CD4-positive, alpha-beta memory T cell (primary cell): ENCODE measurements at regions not wholly inside any gene's neighbourhood (a gene's known extent, or its start where the extent isn't known, plus 50 kb on each side); places are given as distances from the start of the nearest gene placed in this dataset.

Experiments used
- CTCF ChIA-PET: fragments of 350-600 bp; sonication (Branson Sonifier 250); formaldehyde crosslinking; loops from one replicate; lab custom pipeline; 2021; ENCODE audit warnings: inconsistent platforms; ENCODE audit not compliant: partially characterized antibody; lab: Charles Lee
- POLR2A ChIA-PET: fragments of 350-600 bp; sonication (Branson Sonifier 250); formaldehyde crosslinking; loops from one replicate; lab custom pipeline; 2021; ENCODE audit not compliant: partially characterized antibody; lab: Charles Lee
- DNase-seq, 5 donors: peaks; one replicate each; pipeline versions ENCODE4 v3.0.0 to v3.0.0-alpha.2; 2020 to 2022; ENCODE audit warnings: mixed read lengths in 1 of 5
- H3K27ac ChIP-seq: one replicate; pipeline ENCODE4 v1.7.0; 2013; ENCODE audit warnings: low read depth, low read length
- H3K27me3 ChIP-seq: 2 replicates; pipeline ENCODE4 v1.7.0; 2013; ENCODE audit warnings: mild to moderate bottlenecking, low read length, moderate library complexity; ENCODE audit not compliant: insufficient read depth
- H3K36me3 ChIP-seq: 2 replicates; pipeline ENCODE4 v1.7.0; 2013; ENCODE audit warnings: mild to moderate bottlenecking, low read length, moderate library complexity; ENCODE audit not compliant: insufficient read depth
- H3K4me1 ChIP-seq: 2 replicates; pipeline ENCODE4 v1.7.0; 2013; ENCODE audit warnings: mild to moderate bottlenecking, low read length, moderate library complexity; ENCODE audit not compliant: insufficient read depth
- H3K4me3 ChIP-seq, 2 donors: one replicate each; pipeline ENCODE4 v1.7.0; 2013; ENCODE audit warnings: low read length in 2 of 2, mild to moderate bottlenecking in 1 of 2
- H3K9me3 ChIP-seq, 2 donors: one replicate each; pipeline ENCODE4 v1.7.0; 2013; ENCODE audit warnings: low read length in 2 of 2, control low read depth in 1 of 2; ENCODE audit not compliant: control insufficient read depth in 1 of 2
- H3K27ac Mint-ChIP-seq, 7 donors: one replicate each; pipeline ENCODE4 v1.8.0; 2020 to 2021; ENCODE audit warnings: mixed read lengths in 7 of 7, mild to moderate bottlenecking in 6 of 7, inconsistent platforms in 3 of 7, moderate library complexity in 3 of 7
- H3K27me3 Mint-ChIP-seq, 2 donors: one replicate each; pipeline ENCODE4 v1.8.0; 2020 to 2021; ENCODE audit warnings: mixed read lengths in 2 of 2
- H3K36me3 Mint-ChIP-seq, 2 donors: one replicate each; pipeline ENCODE4 v1.8.0; 2020 to 2021; ENCODE audit warnings: mixed read lengths in 2 of 2, inconsistent platforms in 1 of 2, mild to moderate bottlenecking in 1 of 2
- H3K4me1 Mint-ChIP-seq, 4 donors: one replicate each; pipeline ENCODE4 v1.8.0; 2020 to 2021; ENCODE audit warnings: mixed read lengths in 4 of 4, mild to moderate bottlenecking in 1 of 4
- H3K4me3 Mint-ChIP-seq, 8 donors: one replicate each; pipeline ENCODE4 v1.8.0; 2020 to 2021; ENCODE audit warnings: mixed read lengths in 8 of 8, mild to moderate bottlenecking in 7 of 8, moderate library complexity in 6 of 8, inconsistent platforms in 3 of 8
- H3K9me3 Mint-ChIP-seq, 8 donors: one replicate each; pipeline ENCODE4 v1.8.0; 2020 to 2021; ENCODE audit warnings: mixed read lengths in 8 of 8, mild to moderate bottlenecking in 5 of 8, inconsistent platforms in 3 of 8, moderate library complexity in 1 of 8
- intact Hi-C: fragments of 100-400 bp; cut with micrococcal nuclease; formaldehyde crosslinking; loops from one replicate; pipeline ENCODE4 v1.15.1; 2023

DNA sequence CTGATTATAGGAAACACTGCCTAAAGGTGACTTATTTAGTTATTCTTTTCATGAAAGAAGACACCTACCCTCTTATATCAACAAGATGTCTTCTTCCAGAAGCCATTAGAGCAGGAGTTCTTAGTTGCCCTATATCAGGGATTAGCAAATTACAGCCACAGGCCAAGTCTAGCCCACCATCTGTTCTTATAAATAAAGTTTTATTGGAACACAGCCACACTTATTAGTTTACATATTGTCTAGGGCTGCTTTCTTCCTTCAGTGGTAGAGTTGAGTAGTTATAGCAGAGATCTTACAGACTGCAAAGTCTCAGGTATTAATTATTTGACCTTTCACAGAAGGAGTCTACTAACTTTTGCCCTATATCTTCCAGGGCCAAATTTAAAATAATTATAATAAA, 157.2 kb upstream of the NOCT start:
- H3K36me3 ChIP-seq, result no peaks in the 10 kb centered on the region
- Mint-ChIP-seq H3K27me3 (peaks cover 6 to 10% of the 10 kb centered on the region in 2 donors), H3K4me3 (no peak overlapping the region), H3K36me3 (no peaks in the 10 kb centered on the region), H3K27ac (no peak overlapping the region), H3K9me3 (peaks cover 0 to 6% (median 0%) of the 10 kb centered on the region in 8 donors), H3K4me1 (no peaks in the 10 kb centered on the region)
- no peak overlapping the region for H3K27ac ChIP-seq
- H3K4me3 ChIP-seq, result no peak overlapping the region
- H3K9me3 ChIP-seq, result no peaks in the 10 kb centered on the region
- H3K4me1 ChIP-seq, result no peaks in the 10 kb centered on the region
- CTCF ChIA-PET, result no interaction called here
- POLR2A ChIA-PET, result no interaction called here
- intact Hi-C loops, result no loop called here
- DNase-seq, result no peak
- H3K27me3 ChIP-seq, result no peaks in the 10 kb centered on the region

DNA sequence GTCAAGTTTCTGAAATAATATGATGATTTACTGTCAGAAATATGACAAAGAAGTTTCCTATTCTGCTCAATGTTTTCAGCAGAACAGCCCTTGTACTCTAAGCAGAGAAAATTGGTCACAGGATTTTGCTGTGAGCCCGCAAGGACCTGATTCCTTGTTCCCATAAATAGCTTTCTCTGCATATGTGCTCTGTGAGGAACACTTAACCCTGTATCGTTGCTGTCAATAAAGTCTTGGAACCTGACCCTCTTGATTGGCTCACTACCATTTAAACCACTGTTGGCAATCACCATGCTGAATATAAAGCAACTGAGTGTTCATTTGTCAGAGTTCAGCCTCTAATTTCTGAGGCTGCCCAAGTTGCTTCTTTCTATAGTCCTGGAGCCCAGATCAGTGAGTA, 158.2 kb upstream of the NOCT start:
- Mint-ChIP-seq H3K9me3 (peaks cover 0 to 6% (median 0%) of the 10 kb centered on the region in 8 donors), H3K27ac (no peak overlapping the region), H3K36me3 (no peaks in the 10 kb centered on the region), H3K4me3 (no peak overlapping the region), H3K27me3 (peaks cover 3 to 10% of the 10 kb centered on the region in 2 donors), H3K4me1 (peaks cover 0 to under 1% (median 0%) of the 10 kb centered on the region in 4 donors)
- ChIA-PET POLR2A (no interaction called here), CTCF (no interaction called here)
- no peaks in the 10 kb centered on the region for H3K27me3 ChIP-seq
- DNase-seq, result no peak
- H3K27ac ChIP-seq, result no peak overlapping the region
- no peaks in the 10 kb centered on the region for H3K4me1 ChIP-seq
- H3K9me3 ChIP-seq, result no peaks in the 10 kb centered on the region
- intact Hi-C loops, result no loop called here
- H3K36me3 ChIP-seq, result no peaks in the 10 kb centered on the region
- no peak overlapping the region for H3K4me3 ChIP-seq

DNA sequence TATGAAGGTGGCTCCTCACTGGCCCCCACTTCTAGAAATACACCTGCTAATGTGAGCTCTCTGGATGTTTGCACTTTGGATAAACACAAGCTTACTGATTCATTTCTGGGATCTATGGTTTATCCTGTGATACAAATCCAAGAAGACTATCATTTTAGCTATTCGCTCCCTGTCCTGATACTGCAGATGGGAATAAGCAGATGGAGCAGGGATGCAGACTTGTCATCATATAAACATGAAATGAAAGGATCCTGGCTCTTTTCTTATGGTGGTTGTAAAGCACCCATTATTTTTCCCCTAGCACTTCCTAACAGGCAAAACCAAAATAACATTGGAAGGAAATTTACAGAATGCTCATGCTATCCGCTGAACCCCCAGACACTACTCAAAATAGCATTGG, 162.9 kb upstream of the NOCT start:
- ChIA-PET POLR2A (no interaction called here), CTCF (no interaction called here)
- H3K36me3 Mint-ChIP-seq, result no peaks in the 10 kb centered on the region
- no peak overlapping the region for H3K4me3 Mint-ChIP-seq
- peaks cover 4 to 11% (median 6%) of the 10 kb centered on the region in 4 donors for H3K4me1 Mint-ChIP-seq
- peaks cover 0 to 6% (median 0%) of the 10 kb centered on the region in 8 donors for H3K9me3 Mint-ChIP-seq
- Histone ChIP-seq H3K4me3 (no peak overlapping the region), H3K36me3 (no peaks in the 10 kb centered on the region), H3K9me3 (no peaks in the 10 kb centered on the region), H3K27me3 (no peaks in the 10 kb centered on the region), H3K4me1 (no peaks in the 10 kb centered on the region), H3K27ac (no peak overlapping the region)
- intact Hi-C loops, result no loop called here
- H3K27ac Mint-ChIP-seq, result no peak overlapping the region
- DNase-seq, result no peak
- peaks cover 5 to 12% of the 10 kb centered on the region in 2 donors for H3K27me3 Mint-ChIP-seq

DNA sequence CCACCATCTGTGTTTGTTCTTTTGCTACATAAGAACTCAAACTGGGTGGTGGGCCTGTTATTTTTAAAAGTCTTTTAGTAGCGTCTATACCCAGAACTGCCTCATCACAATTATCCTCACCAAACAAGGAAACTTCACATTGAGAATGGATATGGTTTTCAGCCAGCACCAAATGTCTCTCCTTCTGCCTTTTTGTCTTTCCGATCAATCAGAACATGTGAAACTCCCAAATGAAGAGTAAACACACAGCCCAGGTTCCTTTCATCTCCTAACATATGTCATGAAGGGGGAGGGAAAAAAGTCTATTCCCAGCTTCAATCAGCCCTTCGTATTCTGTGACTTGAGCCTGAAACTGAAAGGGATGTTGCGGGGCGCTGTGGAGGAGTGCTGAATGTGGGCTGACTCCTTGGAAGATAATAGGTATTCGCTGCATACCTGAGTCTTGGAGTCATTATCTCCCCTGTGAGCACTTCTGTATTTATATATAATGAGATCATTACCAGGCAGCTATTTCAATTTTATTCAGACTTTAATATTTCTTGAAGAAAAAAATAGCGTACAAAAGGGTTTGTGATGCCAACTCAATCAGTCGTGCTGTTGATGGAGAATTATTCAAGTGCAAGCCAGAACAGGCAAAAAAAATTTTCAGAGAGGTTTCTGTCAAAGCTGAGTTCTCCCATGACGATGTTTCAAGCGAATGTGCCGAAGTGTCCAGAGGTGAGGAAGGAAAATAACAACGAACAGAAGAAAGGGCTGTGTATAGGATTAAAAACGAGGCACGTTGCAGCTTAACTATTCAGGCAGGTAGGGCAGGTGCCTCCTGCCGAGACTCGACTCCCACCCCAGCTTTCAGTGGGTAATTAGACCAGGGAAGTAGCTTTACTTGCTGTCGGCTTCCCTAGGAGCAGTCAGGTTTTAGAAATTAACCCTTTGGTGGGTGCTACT, 163.9 kb upstream of the NOCT start:
- CTCF ChIA-PET, result no interaction called here
- H3K9me3 Mint-ChIP-seq, result peaks cover 0 to 6% (median 0%) of the 10 kb centered on the region in 8 donors
- no peak for DNase-seq
- H3K4me1 Mint-ChIP-seq, result peaks cover 4 to 11% (median 6%) of the 10 kb centered on the region in 4 donors
- Histone ChIP-seq H3K4me3 (no peak overlapping the region), H3K4me1 (no peaks in the 10 kb centered on the region), H3K27ac (no peak overlapping the region), H3K27me3 (no peaks in the 10 kb centered on the region), H3K36me3 (no peaks in the 10 kb centered on the region), H3K9me3 (no peaks in the 10 kb centered on the region)
- peak overlapping the region in 4 of 8 donors; percentile 20 to 57 (median 44) for H3K4me3 Mint-ChIP-seq
- intact Hi-C loops, result no loop called here
- POLR2A ChIA-PET, result no interaction called here
- no peaks in the 10 kb centered on the region for H3K36me3 Mint-ChIP-seq
- H3K27me3 Mint-ChIP-seq, result peaks cover 5 to 12% of the 10 kb centered on the region in 2 donors
- H3K27ac Mint-ChIP-seq, result no peak overlapping the region

DNA sequence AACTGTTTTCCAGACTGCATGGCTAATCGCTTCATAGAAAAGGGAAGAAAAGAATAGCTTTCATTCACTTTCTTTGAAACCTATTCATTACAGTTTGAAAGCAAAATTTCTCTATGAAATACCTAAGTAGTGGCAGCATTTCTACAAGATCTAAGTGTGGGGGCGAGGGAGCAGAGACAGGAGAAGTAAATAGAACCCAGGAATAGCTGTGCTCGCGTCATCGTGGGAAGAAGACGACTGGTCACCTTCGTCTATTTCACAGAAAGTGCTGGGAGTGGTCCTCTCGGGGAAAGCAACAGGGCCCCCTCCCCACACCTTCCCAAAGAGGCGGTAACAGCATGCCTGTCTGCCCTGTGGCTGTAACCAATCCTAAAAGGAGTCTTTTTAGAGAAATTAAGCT, 169.9 kb upstream of the NOCT start:
- Histone ChIP-seq H3K4me3 (no peak overlapping the region), H3K36me3 (no peaks in the 10 kb centered on the region), H3K9me3 (no peaks in the 10 kb centered on the region), H3K4me1 (no peaks in the 10 kb centered on the region), H3K27ac (no peak overlapping the region), H3K27me3 (no peaks in the 10 kb centered on the region)
- Mint-ChIP-seq H3K9me3 (no peaks in the 10 kb centered on the region), H3K36me3 (no peaks in the 10 kb centered on the region), H3K4me1 (no peaks in the 10 kb centered on the region), H3K4me3 (no peak overlapping the region), H3K27ac (no peak overlapping the region), H3K27me3 (peaks cover 10 to 15% of the 10 kb centered on the region in 2 donors)
- intact Hi-C loops, result no loop called here
- ChIA-PET CTCF (interaction anchor here (1.4 kb wide), 1 partner anchor 34 kb away, joined by 3 read pairs; no protein-coding TSS in a partner anchor), POLR2A (no interaction called here)
- no peak for DNase-seq

DNA sequence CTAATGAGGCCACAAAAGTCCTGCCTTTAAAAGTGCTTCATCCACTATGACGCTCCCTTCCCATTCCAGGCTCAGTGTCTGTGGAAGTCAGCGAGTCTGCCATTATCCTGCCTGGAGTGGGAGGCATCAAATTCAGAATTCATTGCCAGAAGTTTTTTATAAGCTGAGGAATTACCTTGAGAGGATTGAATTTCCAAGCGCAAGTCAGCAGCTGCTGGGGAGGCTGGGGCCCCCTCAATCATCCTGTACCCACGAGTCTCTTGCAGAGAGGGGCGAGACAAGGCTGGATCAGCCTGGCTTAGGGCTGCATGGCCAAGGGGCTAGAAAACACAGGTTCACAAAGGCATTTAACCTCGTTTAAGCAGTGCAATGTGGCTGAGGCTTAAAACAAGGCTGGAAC, 170.5 kb upstream of the NOCT start:
- no peaks in the 10 kb centered on the region for H3K36me3 Mint-ChIP-seq
- no peaks in the 10 kb centered on the region for H3K9me3 Mint-ChIP-seq
- intact Hi-C loops, result no loop called here
- no peak overlapping the region for H3K4me3 ChIP-seq
- DNase-seq, result no peak
- no peaks in the 10 kb centered on the region for H3K9me3 ChIP-seq
- H3K27ac ChIP-seq, result no peak overlapping the region
- ChIA-PET CTCF (no interaction called here), POLR2A (no interaction called here)
- H3K36me3 ChIP-seq, result no peaks in the 10 kb centered on the region
- no peak overlapping the region for H3K27ac Mint-ChIP-seq
- peaks cover 11 to 14% of the 10 kb centered on the region in 2 donors for H3K27me3 Mint-ChIP-seq
- H3K4me1 ChIP-seq, result no peaks in the 10 kb centered on the region
- no peak overlapping the region for H3K4me3 Mint-ChIP-seq
- no peaks in the 10 kb centered on the region for H3K27me3 ChIP-seq
- H3K4me1 Mint-ChIP-seq, result no peaks in the 10 kb centered on the region

DNA sequence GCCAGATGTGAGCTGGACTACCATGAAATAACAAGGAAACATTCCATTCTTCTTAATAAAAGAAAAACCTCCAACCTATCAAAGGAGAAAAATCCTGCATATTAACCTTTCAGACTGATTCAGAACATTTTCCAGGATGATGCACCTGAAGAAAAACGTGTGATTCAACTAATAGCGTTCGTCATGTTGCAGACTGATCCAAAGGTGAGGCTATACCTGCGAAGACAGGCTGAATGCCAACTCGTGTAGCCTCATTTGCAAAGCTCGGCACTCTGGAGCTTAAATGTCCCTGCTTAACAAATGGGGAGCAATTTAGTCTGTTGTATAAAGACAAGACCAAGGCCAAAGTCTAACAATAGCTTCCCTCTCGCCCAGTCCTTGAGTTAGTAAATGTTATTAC, 172.0 kb upstream of the NOCT start:
- H3K9me3 Mint-ChIP-seq, result no peaks in the 10 kb centered on the region
- CTCF ChIA-PET, result interaction anchor here (0.6 to 0.7 kb wide), 2 partner anchors 26 to 28 kb away, joined by 3 to 4 read pairs; no protein-coding TSS in a partner anchor
- H3K36me3 ChIP-seq, result no peaks in the 10 kb centered on the region
- no peak for DNase-seq
- no peak overlapping the region for H3K27ac ChIP-seq
- H3K27ac Mint-ChIP-seq, result no peak overlapping the region
- H3K4me1 Mint-ChIP-seq, result no peaks in the 10 kb centered on the region
- peaks cover 9 to 14% of the 10 kb centered on the region in 2 donors for H3K27me3 Mint-ChIP-seq
- H3K36me3 Mint-ChIP-seq, result no peaks in the 10 kb centered on the region
- no peaks in the 10 kb centered on the region for H3K27me3 ChIP-seq
- intact Hi-C loops, result no loop called here
- no peak overlapping the region for H3K4me3 ChIP-seq
- H3K9me3 ChIP-seq, result no peaks in the 10 kb centered on the region
- no peak overlapping the region for H3K4me3 Mint-ChIP-seq
- POLR2A ChIA-PET, result no interaction called here
- H3K4me1 ChIP-seq, result no peaks in the 10 kb centered on the region
